K562 (cell line): ENCODE measurements at regions not wholly inside any gene's neighbourhood (a gene's known extent, or its start where the extent isn't known, plus 50 kb on each side); places are given as distances from the start of the nearest gene placed in this dataset.
"Not testable (repeated sequence)": the region's sequence is repeated elsewhere in the genome, so short reads cannot be mapped to it uniquely, and the experiment has no call there.

Experiments used
- ATAC-seq: fragments of 200-7000 bp; cut with Tn5 transposase; 3 replicates; pipeline ENCODE4 v1.9.1; 2020; ENCODE audit warnings: moderate library complexity
- BruUV-seq: library from RNA; stranded (reverse); fragments of 400-500 nt; replicated peaks from 2 replicates; lab custom pipeline; 2021; lab: Mats Ljungman, UMichigan
- CTCF ChIA-PET: fragments of 300-600 bp; formaldehyde crosslinking; extraction: SDS; loops from one replicate; lab custom pipeline; 2021; ENCODE audit warnings: low intra/inter-chr PET ratio; lab: Yijun Ruan, JAX
- POLR2A ChIA-PET: fragments of 300-600, 350-650 bp; sonication (Branson Sonifier 250); formaldehyde crosslinking; extraction: SDS; loops from one replicate; lab custom pipeline; 2021; ENCODE audit warnings: antibody characterized with exemption, inconsistent platforms; lab: Yijun Ruan, JAX
- DNase-seq, 4 experiments: peaks; one replicate each; pipeline versions ENCODE4 v3.0.0 to v3.0.0-alpha.2; 2011 to 2018; ENCODE audit warnings: low spot score in 3 of 4, mixed read lengths in 3 of 4; ENCODE audit errors: extremely low read depth in 1 of 4
- FAIRE-seq: peaks from 2 replicates; lab custom pipeline; 2011; peaks lifted over from hg19 to GRCh38; lab: Jason Lieb, UNC
- H2AFZ ChIP-seq: 2 replicates; pipeline ENCODE4 v1.6.0; 2011; ENCODE audit warnings: low read depth, low read length, control low read depth, inconsistent platforms
- H3K27ac ChIP-seq: fragments of 200-600 bp; 3 replicates; pipeline ENCODE4 v1.8.0; 2011; ENCODE audit warnings: low read depth, mild to moderate bottlenecking, control low read depth, inconsistent platforms, low read length, moderate library complexity, mixed read lengths; ENCODE audit errors: extremely low read depth
- H3K27me3 ChIP-seq, 2 experiments: fragments of 300-600 bp in 1 of 2; 2 replicates in 1 of 2; 3 replicates in 1 of 2; pipeline versions ENCODE4 v1.6.0 to v1.8.0; 2011; ENCODE audit warnings: inconsistent platforms in 2 of 2, low read length in 2 of 2, mild to moderate bottlenecking in 1 of 2, mixed read lengths in 1 of 2, moderate library complexity in 1 of 2; ENCODE audit not compliant: control insufficient read depth in 2 of 2, insufficient read depth in 2 of 2
- H3K36me3 ChIP-seq: fragments of 300-600 bp; 3 replicates; pipeline ENCODE4 v1.8.0; 2011; ENCODE audit warnings: mild to moderate bottlenecking, low read length, inconsistent platforms; ENCODE audit not compliant: control insufficient read depth, insufficient read depth
- H3K4me1 ChIP-seq, 2 experiments: fragments of 200-600 bp in 1 of 2; replicated peaks in 1 of 2; 2 replicates in 1 of 2; 3 replicates in 1 of 2; pipeline versions ENCODE4 v1.5.1 to v1.8.0; 2011; ENCODE audit warnings: inconsistent platforms in 2 of 2, low read length in 2 of 2, mild to moderate bottlenecking in 1 of 2, mixed read lengths in 1 of 2, moderate library complexity in 1 of 2; ENCODE audit not compliant: control insufficient read depth in 2 of 2, insufficient read depth in 2 of 2
- H3K4me2 ChIP-seq: 2 replicates; pipeline ENCODE4 v1.6.1; 2011; ENCODE audit warnings: low read length, control low read depth, inconsistent platforms, mixed read lengths; ENCODE audit not compliant: insufficient read depth
- H3K4me3 ChIP-seq: fragments of 200-600 bp; sonication (generic), shearing (Covaris generic); 2 replicates; pipeline ENCODE4 v1.5.1; 2016; ENCODE audit warnings: control low read depth, inconsistent platforms
- H3K79me2 ChIP-seq: fragments of 200-600 bp; 3 replicates; pipeline ENCODE4 v1.8.0; 2011; ENCODE audit warnings: low read length, inconsistent platforms; ENCODE audit not compliant: control insufficient read depth, insufficient read depth
- H3K9ac ChIP-seq, 2 experiments: 2 replicates each; pipeline versions ENCODE4 v1.6.0 to v1.6.1; 2011; ENCODE audit warnings: low read depth in 2 of 2, low read length in 2 of 2, control low read depth in 1 of 2, inconsistent platforms in 1 of 2, mild to moderate bottlenecking in 1 of 2, mixed read lengths in 1 of 2; ENCODE audit not compliant: insufficient read depth in 1 of 2
- H3K9me1 ChIP-seq: one replicate; pipeline ENCODE4 v1.6.0; 2011; ENCODE audit warnings: inconsistent platforms, mild to moderate bottlenecking, low read length, moderate library complexity; ENCODE audit not compliant: control insufficient read depth, insufficient read depth
- H3K9me3 ChIP-seq: replicated peaks from 2 replicates; pipeline ENCODE4 v1.5.1; 2011; ENCODE audit warnings: low read depth, low read length, inconsistent platforms; ENCODE audit not compliant: control insufficient read depth, insufficient read depth
- H4K20me1 ChIP-seq: replicated peaks from 2 replicates; pipeline ENCODE4 v1.6.1; 2011; ENCODE audit warnings: low read length, inconsistent platforms, mixed read lengths; ENCODE audit not compliant: control insufficient read depth, insufficient read depth
- SMAD3 ChIP-seq: fragments of 450-650 bp; formaldehyde crosslinking; conservative IDR thresholded peaks from 2 replicates; pipeline ENCODE4 v1.4.0; 2020; ENCODE audit warnings: mild to moderate bottlenecking
- WGBS: fragments of 100-300 bp; shearing (Covaris generic); methylation state at CpG from one replicate; pipeline ENCODE4 v1.1.6; 2016; ENCODE audit warnings: low coverage, mixed read lengths; ENCODE audit not compliant: insufficient coverage; ENCODE audit errors: missing lambda C conversion rate; 5-methylcytosine and 5-hydroxymethylcytosine counted together
- in situ Hi-C: fragments of 300-500 bp; cut with MboI; formaldehyde crosslinking; loops from 4 replicates; pipeline ENCODE4 v1.15.0; 2018; ENCODE audit warnings: inconsistent platforms, mixed read lengths
- intact Hi-C: fragments of 100-400 bp; cut with micrococcal nuclease; formaldehyde crosslinking; loops from 2 replicates; pipeline ENCODE4 v1.14.2; 2022
- TF ChIP-seq, protein P1 (sequence below): sonication (generic); formaldehyde crosslinking; IDR thresholded peaks from 2 replicates; pipeline ENCODE4 v1.8.0; 2023; ENCODE audit warnings: missing genetic modification reagents, mild to moderate bottlenecking, borderline replicate concordance
- TF ChIP-seq, protein P2 (sequence below): sonication (generic); formaldehyde crosslinking; IDR thresholded peaks from 2 replicates; pipeline ENCODE4 v1.5.0; 2020; ENCODE audit warnings: missing genetic modification reagents

DNA sequence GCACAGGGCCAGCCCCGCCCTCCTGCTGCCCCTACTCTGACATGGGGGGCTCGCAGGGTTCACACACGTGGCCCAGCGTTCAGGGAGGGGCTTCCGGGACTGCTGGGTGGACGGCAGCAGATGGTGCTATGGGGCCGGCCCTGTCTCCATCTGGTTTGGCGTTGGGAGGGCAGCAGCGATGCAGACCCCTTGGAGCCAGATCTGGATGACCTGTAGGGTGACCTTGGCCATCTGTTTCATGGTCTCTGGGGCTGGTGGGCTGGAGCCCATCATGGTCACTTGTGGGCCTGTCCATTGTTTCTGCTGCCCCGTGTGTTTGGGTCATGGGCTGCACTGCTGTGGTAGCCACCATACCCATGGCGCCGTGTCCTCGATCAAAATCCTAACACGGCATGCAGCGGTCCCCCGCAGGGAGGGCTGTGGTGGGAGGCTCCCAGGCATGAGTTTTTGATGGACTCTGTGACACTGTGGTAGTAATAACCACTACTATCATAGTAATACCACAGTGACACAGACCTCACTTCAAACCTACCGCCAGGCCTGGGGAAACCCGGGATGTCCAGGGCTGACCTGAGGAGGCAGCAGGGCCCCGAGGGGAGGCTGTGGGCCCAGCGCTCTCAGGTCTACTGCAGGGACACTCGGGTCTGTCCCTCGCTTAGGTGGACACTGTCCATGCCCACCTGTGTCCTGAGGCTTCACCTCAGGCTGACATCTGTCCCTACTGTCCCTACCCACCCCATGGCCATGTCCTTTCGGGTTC lies 359.4 kb downstream of the TMEM121 start (continued):
- TF ChIP-seq, protein P1, sequence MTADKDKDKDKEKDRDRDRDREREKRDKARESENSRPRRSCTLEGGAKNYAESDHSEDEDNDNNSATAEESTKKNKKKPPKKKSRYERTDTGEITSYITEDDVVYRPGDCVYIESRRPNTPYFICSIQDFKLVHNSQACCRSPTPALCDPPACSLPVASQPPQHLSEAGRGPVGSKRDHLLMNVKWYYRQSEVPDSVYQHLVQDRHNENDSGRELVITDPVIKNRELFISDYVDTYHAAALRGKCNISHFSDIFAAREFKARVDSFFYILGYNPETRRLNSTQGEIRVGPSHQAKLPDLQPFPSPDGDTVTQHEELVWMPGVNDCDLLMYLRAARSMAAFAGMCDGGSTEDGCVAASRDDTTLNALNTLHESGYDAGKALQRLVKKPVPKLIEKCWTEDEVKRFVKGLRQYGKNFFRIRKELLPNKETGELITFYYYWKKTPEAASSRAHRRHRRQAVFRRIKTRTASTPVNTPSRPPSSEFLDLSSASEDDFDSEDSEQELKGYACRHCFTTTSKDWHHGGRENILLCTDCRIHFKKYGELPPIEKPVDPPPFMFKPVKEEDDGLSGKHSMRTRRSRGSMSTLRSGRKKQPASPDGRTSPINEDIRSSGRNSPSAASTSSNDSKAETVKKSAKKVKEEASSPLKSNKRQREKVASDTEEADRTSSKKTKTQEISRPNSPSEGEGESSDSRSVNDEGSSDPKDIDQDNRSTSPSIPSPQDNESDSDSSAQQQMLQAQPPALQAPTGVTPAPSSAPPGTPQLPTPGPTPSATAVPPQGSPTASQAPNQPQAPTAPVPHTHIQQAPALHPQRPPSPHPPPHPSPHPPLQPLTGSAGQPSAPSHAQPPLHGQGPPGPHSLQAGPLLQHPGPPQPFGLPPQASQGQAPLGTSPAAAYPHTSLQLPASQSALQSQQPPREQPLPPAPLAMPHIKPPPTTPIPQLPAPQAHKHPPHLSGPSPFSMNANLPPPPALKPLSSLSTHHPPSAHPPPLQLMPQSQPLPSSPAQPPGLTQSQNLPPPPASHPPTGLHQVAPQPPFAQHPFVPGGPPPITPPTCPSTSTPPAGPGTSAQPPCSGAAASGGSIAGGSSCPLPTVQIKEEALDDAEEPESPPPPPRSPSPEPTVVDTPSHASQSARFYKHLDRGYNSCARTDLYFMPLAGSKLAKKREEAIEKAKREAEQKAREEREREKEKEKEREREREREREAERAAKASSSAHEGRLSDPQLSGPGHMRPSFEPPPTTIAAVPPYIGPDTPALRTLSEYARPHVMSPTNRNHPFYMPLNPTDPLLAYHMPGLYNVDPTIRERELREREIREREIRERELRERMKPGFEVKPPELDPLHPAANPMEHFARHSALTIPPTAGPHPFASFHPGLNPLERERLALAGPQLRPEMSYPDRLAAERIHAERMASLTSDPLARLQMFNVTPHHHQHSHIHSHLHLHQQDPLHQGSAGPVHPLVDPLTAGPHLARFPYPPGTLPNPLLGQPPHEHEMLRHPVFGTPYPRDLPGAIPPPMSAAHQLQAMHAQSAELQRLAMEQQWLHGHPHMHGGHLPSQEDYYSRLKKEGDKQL (CRISPR knock-in tag), result no peak
- TF ChIP-seq, protein P2, sequence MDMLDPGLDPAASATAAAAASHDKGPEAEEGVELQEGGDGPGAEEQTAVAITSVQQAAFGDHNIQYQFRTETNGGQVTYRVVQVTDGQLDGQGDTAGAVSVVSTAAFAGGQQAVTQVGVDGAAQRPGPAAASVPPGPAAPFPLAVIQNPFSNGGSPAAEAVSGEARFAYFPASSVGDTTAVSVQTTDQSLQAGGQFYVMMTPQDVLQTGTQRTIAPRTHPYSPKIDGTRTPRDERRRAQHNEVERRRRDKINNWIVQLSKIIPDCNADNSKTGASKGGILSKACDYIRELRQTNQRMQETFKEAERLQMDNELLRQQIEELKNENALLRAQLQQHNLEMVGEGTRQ, result no peak
- no peak for TF ChIP-seq SMAD3 (CRISPR knock-in tag)

DNA sequence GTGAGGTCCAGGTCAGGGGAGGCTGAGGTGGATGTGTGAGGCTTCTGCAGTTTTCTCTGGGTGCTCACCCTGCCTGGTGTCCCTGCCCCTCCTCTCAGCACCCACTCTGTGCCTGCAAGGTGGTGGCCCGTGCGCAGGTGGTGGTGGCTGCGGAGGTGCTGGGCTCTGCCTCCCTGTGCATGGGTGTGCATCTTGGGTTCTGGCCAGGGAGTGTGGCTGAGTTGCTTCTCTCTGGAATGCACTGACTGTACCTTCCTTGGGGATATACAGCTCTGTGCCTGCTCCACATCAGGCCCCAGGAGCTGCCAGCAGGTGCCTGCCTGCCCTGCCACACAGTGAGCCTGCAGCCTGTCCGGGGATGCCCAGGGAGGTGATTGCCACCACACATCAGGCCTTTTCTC lies 360.4 kb downstream of the TMEM121 start:
- H3K9me1 ChIP-seq, H3K4me2 ChIP-seq, H3K27ac ChIP-seq, FAIRE-seq, H3K9ac ChIP-seq, H3K4me3 ChIP-seq, H3K36me3 ChIP-seq, in situ Hi-C loops, H3K79me2 ChIP-seq, BruUV-seq, H3K4me1 ChIP-seq, H3K9me3 ChIP-seq, H4K20me1 ChIP-seq, ATAC-seq, H2AFZ ChIP-seq, H3K27me3 ChIP-seq, intact Hi-C loops, DNase-seq, POLR2A ChIA-PET, CTCF ChIA-PET: not testable (repeated sequence)
- 0% methylated on average over 1 of the region's 4 CpGs for WGBS
